ENCODE measurements at regions not wholly inside any gene's neighbourhood (a gene's known extent, or its start where the extent isn't known, plus 50 kb on each side); places are given as distances from the start of the nearest gene placed in this dataset.

DNA sequence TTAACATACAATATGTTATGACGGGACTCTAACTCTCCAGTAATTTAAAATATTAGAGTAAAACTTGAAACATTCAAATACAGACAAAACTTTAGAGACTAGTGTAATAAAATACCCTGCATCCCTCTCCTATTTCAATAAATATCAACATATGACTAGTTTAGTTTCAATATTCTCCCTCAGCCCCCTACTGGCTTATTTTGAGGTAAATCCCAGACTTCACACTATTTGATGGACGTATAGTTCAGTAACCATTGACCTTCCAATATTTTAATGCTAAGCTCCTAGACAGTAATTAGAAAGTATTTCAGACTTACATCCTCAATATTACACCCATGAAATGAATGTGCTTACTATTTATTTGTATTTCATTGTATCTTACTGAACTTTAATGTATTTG, 180.7 kb upstream of the STARD13 start:
- no peak for DNase-seq (ENCODE audit: low spot score)

DNA sequence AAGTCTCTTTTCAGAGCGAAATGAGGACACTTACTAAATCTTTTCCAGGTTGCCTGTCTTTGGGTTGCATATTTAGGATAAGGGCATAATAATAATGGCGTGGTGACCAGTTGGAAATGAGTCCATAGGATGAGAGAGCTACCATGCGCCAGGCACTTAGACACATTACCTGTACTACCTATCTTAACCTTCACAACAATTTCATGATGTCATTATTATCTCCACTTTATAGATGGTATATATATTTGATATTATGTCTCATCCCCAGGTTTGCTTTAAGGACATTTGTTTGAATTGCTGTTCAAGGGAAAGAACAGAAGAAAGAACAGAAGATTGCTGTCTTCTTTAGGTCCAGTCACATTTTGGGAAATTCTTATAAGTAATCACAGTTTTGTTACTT, 182.0 kb upstream of the STARD13 start:
- DNase-seq (ENCODE audit: low spot score), result no peak

DNA sequence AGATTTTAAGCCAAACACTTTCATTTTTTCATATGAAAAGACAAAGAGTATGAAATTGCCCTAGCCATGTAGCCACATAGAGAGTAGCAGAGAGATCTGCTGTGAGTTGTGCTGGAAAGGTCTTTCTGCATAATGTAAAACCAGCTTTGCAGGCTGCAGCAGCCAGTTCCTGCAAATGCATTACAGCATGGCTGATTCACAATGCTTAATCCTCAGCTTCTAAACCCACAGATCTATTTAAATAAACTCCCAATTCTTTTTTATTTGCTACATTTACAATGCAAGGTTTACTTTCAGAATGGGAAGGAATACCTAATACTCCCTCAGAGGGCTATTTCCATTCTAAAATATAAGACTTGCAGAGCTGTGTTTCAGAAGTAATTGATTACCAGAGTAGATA, 185.6 kb upstream of the STARD13 start:
- no peak for DNase-seq (ENCODE audit: low spot score)

DNA sequence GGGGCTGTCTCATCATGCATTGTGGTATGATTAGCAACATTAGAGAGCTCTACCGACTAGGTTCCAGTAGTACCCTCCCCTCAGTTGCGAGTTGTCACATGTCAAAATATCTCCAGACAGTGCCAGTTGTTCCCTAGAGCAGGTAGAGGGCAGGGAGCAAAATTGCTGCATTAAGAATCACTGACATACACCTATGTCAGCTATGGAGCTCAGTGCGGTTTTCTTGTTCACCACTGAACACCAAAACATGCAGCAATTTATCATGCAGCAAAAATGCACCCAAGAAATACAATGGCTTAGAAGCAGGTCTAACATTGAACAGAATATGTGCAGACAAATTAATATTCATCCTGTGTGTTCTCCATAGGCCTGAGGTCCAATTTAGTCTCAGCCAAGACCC, 186.9 kb upstream of the STARD13 start:
- no peak for DNase-seq (ENCODE audit: low spot score)

DNA sequence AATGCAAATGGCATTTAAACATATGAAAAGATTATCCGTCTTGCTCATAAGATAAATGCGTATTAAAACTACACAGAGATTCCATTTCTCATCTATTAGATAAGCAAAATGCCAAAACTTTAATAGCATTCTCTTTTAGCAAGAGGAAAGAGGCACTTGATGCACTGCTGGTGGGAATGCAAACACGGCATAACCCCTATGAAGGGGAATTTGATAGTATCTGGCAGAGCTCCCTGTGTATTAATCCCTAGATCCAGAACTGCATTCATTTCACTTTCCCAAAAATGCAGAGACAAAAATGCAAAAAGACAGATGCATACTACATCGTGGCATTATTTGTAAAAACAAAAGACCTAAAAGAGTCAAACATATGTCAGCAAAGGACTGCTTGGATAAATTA, 193.6 kb upstream of the STARD13 start:
- no peak for DNase-seq (ENCODE audit: low spot score)

DNA sequence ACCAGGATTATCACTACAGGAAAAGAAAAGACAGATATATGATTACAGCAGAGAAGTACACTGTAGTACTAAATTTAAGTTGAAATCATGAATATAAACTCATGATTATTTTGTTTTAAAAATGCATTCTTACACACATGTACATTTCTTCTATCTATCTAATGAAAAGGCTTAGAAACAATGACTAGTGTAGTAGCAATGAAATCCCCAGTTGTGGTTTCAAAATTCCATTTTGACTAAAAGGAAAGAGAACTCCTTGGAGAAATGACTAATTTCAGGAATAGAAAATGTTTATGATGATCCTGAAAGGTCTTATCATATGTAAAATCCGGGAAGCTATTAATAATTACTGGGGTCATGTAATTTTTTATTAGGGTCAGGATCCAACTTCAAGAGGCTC, 195.0 kb upstream of the STARD13 start:
- DNase-seq (ENCODE audit: low spot score), result no peak

DNA sequence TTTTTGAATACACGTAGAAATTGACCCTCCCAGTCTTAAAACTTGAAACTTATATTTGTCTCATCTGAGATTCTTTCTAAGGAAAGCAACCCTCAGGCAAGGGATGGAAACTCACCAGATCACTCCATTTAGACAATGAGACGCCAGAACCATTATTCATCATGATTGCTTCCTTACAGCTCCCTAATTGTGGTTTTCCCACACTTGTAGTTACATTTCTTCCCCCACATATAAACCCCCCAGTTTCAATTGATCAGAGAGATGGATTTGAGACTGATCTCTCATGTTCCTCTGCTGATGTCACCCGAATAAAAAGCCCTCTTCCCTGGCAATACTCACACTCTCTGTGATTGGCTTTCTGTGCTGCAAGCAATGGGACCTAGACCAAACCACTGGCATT, 197.9 kb upstream of the STARD13 start:
- no peak for DNase-seq (ENCODE audit: low spot score)

DNA sequence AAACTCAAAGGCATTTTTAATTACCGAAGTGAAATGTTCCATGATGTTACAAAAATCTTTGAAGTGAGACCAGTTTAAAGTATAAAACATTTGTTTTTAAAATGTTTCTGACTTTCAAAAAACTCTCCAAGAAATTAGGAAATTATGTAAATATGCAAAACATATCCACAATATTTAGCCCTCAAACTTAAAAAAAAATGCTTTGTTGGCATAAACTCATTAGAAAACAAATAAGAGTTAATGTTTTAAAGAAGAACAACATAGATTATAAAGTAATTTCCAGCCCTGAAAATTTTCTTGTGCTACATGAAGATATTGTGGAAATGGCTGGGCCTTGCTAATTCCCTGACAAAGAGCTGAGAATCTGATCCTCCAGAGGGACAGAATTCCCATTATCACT, 199.7 kb upstream of the STARD13 start:
- no peak for DNase-seq (ENCODE audit: low spot score)

DNA sequence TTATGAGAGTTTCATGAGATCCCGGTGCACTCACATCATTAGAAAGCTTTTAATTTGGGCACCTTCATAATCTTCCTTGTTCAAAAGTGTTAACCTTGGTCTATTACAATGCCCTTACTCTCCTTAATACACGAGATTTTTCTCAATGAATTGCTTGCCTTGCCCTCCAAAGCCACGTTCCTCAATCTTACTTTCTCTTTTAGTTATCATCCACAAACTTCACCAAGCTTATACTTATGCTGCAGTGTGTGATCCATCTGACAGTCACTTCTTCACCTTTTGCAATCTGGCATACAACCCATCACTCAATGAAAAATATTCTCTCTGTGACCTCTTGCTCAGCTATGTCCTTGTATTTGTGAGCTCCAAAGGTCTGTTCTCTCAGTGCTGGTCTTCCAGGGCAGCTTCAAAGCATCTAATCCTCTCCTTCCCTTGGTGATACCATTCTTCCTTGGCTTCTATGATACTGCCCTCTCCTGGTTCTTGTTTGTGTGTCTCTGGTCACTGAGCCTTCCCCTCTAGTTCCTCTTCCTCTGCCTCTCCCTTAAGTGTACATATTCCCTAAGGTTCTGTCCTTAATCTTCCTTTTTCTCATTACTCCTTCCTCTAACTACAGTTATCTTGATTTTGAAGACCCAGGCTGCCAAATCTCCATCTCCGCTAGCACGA, 202.2 kb upstream of the STARD13 start:
- no peak for DNase-seq (ENCODE audit: low spot score)

DNA sequence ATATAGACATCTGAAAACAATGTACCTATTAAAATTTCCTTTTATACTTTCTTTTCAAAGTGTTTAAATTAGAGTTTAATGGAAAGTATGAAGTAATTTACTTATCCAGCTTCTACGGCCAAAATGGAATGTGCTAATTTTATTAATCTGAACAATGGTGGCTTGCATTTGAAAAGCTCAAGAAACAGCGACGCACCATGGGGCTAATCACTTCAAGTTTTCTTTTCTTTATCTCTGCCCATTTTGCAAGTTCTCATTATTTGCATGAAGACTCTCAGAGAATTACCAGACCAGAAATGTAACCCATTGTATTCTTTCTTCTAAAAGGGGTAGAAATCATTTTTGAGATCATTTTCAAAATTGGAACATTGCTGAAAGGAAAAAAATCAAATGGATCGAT, 204.0 kb upstream of the STARD13 start:
- DNase-seq (ENCODE audit: low spot score), result no peak

DNA sequence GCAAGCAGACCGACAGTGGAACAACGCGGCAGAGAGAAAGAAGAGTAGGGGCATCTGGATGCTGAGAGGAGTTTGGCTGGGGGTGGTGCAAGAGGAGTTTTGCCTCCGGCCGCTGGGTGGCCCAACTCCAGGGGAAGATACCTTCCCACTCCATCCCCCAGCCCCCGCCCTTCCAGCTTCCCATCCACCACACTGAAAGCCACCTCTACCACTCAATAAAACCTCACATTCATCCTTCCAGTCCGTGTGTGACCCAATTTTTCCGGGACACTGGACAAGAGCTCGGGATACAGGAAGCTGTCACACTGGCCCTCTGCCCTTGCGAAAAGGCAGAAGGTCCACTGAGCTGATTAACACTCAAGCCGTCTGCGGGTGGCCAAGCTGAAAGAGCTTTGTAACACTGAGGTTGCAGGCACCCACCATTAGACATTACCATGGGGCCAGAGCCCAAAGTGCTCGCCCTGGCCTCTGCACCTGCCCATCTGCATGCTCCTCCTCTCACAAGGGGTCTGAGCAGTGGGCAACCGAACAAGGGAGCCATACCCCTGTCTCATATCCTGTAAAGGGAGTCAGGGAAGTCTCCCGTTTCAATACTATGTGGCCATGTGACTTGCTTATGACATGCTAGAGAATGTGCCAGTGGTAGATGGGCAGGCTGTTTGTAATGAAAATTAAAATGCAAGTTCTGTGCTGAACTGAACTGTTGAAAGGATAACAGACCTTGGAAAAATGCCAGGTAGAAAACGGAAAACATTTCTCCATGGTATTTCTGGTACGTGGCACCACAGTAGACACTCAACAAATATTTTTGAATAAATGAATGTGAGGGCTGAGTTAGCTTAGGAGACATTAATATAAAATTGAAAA, 205.1 kb upstream of the STARD13 start:
- no peak for DNase-seq (ENCODE audit: low spot score)

DNA sequence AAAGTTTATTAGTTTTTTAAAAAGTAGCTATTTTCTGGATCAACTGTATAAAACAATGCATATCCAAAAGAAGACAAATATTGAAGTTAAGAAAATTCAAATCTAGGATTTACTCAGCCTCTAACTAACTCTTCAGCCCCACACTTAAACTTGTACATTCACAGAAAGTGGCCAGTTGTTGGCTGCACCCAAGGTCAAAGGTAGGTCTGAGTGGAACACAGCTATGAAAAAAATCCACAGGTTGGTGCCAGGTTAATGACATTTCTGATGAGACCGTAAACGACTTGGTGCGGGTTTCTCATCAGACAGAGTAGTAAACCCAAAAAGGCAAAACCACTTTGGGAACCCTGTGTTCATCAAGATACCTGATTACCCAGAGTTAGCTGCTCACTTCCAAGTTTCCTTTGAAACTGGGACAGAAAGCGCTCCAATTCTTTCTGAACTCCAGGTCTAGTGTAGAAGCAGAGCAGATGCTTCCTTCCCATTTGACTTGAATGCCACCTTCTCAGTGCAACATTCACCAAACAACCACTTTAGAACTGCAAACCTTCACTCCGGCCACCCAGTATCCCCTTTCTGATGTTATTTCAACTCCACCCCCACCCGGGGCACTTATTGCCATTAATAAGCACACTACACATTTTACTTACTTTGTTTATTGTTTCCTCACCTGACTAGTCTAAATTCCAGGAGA, 208.3 kb upstream of the STARD13 start:
- no peak for DNase-seq (ENCODE audit: low spot score)

DNA sequence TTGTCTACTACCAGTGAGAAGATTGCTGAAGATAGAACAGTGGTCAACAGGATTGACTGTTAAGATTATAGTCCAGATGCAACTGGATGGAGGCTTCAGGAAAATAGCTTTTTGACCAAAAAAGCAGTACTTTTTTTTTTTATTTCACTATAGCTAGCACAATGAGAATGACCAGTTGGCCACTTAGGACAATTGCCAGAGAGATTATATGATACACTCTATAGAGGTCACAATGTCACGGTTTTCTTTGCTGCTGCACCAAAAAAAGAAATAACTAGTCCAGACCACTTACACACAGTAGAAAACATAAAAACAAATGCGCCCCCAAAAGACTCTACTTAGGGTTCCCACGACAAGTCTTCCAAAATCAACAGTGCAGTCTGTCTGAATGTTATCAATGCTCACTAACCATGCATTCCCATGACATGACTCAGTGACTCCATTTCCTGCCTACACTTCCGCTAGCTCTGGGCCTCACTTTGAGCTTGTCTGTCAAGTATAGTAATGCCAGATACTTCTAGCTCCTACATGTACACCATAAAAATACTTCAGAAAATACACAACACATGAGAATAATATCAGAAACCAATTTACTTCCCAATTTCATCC, 209.1 kb upstream of the STARD13 start:
- no peak for DNase-seq (ENCODE audit: low spot score)

DNA sequence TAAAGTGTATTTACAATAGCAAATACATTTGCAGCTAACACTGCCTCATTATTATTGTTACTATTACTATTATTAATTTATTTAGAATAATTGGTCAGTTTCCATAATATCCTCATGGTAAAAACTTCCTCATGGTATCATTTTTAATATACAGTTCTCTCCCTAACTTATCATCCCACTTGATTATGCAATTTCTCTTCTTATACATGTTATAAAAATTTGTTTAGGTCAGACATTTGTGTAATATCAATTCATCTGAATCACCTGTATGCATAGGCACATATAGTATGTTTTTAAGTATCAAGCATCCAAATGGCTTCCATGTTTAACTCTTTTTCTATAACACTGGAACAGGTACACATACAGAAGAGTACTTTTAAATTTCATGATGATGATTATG, 210.8 kb upstream of the STARD13 start:
- no peak for DNase-seq (ENCODE audit: low spot score)

DNA sequence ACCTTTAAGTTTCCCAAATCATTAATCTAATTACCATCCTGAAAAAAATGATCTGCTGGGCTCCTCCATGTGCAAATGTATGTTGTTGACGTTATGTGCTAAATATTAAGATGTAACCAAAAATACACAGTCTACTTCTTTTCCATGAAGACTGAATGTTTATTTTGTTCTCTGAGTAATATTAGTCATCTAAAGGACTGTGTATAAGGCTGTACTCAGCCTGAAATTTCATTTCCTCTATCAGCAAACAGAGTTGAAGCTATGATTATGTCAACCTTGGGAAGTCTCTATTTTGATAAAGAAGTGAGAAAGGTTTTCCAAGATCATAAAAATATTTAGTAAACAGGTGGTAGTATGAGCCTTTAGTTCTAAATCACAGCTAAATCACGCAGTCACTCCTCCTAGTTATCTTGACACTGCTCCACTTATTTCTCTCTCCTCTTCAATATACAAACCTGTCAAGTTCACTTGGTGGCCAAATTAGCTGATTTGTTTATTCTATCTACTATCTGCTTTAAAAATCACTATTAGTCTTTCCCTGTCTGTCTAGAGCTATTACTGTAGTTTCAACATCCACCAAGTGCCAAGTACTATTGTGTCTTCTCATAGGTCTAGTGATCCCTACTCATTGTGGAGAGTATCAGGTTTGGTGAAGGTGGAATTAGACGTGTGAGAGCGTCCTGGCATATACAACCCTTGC, 211.7 kb upstream of the STARD13 start:
- no peak for DNase-seq (ENCODE audit: low spot score)

DNA sequence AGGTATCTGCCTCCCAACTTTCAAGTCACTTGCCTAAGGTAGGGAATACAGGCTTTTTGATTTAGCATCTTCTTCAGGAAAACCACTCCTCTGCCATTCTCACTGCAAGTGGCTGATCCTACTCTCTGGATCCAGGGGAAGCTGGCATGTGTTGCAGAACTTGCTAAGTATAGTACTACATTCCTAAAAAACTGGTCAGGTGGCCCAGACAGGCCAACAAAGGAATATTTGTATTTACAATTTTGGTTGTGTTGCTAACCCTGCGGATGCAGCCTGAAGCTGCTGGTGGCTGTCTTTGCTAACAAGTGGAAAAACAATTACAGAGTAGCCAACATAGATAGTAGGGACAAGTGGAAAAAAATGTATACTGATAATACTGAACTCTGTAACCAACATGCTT, 222.5 kb upstream of the STARD13 start:
- no peak for DNase-seq (ENCODE audit: low spot score)

DNA sequence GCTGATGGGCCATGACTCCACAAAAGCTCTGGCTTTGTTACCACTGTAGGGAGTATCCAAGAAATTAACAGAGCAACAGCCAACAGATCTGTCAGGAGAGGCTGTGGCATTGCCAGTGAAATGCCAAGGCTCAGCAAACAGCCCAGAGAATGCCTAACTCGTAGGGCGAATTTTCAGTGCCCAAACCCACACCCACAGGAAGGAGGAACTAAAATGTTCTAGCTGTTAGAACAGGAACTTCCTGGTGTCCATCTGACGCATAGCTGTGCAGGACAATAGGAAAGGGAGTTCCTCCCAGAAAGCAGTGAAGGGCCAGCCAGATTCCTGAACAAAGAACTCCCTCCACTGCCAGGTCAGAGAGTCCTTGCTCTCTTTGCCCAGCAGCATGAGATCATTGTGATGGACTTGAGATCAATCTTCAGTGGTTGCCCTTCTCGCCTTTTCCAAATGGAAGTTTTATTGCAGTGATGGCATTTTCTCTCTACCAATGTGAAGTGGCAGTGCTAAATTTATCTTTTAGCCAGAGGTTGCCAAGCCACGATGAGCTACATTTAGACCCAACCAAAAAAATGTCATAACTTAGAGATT, 224.2 kb upstream of the STARD13 start:
- DNase-seq (ENCODE audit: low spot score), result no peak

DNA sequence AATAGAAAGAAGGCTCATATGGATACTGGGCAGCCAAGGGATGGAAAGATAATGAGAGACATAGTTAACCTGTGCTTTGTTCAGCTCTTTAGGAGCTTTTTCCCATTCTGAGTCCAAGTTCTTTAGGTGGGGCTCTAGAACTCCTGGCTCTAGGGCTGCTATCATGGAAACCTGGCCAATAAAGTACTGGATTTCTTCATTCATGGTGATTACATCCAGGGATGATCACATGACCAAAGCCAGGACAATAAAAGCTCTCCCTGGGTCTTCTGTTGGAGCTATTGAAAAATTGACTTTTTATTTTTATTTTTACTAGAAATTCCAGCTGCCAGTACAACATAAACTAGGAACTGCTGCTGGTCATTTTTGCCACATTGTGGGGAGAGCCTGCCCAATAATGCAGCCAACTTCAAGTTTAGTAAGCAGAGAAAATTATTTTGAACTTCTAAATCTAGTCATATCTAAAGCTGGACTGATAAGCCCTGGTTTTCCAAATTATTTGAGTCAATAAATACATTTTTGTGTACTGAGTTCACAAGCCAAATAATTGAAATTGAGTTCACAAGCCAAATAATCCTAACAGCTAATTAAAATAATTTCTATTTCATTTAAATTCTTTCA, 224.9 kb upstream of the STARD13 start:
- no peak for DNase-seq (ENCODE audit: low spot score)

DNA sequence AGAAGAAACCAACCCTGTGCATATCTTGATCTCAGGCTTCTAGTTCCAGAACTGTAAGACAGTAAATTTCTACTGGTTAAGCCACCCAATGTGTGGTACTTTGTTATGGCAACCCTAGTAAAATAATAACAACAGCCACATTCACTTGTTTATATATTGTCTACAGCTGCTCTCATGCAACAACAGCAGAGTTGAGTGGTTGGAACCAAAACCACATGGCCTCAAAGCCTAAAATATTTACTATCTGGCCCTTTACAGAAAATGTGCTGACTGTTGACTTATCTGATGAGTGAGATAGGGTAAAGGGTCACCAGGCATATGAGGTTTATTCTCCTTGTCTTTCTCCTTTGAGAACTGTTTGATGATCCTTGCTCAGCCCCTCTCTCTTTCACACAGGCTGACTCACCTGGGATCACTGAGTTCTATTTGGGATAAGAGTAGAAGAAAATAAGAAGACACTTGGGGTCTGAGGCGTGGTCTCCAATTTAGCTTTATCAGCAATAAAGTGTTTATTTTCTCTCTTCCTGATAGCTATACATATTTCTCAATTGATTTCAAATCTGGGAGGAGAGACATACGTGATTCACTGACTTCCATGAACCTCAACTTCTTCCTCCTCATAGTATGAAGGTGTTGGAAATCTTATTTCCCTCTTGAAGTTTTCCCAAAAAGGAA, 227.5 kb upstream of the STARD13 start:
- DNase-seq (ENCODE audit: low spot score), result no peak

DNA sequence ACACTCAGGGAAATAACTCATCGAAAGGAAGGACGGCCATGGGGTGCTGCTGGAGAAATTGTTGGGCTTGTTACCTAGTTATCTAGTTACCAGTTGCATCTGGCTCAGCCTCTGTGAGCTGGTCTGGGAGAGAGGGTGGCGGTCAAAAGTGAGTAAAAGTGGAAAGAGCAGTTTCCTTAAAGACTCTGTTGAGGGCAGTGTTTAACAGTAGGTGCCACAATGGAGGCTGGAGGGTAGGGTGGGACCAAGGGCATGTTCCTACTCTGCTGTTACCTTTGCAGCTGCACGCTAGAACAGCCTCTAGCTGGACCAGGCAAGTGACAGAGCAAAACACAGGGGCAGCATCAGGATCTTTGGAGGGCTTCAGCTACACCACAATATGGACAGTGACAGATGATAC, 228.8 kb upstream of the STARD13 start:
- DNase-seq (ENCODE audit: low spot score), result no peak

DNA sequence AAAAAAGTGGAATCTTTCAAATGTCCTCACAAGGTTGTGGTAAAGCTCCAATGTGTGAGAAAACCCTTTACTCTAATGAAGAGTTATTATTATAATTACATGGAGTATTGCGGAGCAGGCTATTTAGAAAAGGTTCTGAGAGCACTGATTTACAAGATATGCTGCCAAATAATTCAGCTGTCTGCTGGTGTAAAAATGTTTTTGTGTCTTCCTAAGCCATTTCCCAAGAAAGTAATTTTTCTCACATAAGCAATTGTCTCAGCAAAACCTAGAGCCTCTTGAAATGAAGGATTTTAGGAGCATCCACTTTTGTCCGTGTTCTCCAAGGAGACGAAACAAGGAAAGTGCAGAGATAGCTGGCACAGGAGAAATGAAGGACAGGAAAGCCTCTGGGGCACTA, 229.6 kb upstream of the STARD13 start:
- DNase-seq (ENCODE audit: low spot score), result no peak
